ENCODE measurements at regions not wholly inside any gene's neighbourhood (a gene's known extent, or its start where the extent isn't known, plus 50 kb on each side); places are given as distances from the start of the nearest gene placed in this dataset.

GRCh38 chr2:239636808-239637207, 236.0 kb upstream of the HDAC4 start:
- TF ChIP-seq SNAI2 (CRISPR knock-in tag; IDR thresholded peaks at IDR 0.05) (no peak), ZNF70 (CRISPR knock-in tag; IDR thresholded peaks at IDR 0.05) (no peak), ISL1 (CRISPR knock-in tag; IDR thresholded peaks at IDR 0.05) (no peak), RARB (CRISPR knock-in tag; IDR thresholded peaks at IDR 0.05) (no peak), ZFP3 (CRISPR knock-in tag; IDR thresholded peaks at IDR 0.05) (no peak)
